Lung (tissue), 11 donors: ENCODE measurements at regions not wholly inside any gene's neighbourhood (a gene's known extent, or its start where the extent isn't known, plus 50 kb on each side); places are given as distances from the start of the nearest gene placed in this dataset.

Source experiments
- ATAC-seq: fragments of 200-7000 bp; cut with Tn5 transposase; one replicate; pipeline ENCODE4 v1.9.1; 2020; ENCODE audit warnings: moderate number of reproducible peaks; ENCODE audit not compliant: insufficient read depth, low FRiP score
- DNase-seq, 3 donors: peaks; one replicate each; pipeline ENCODE4 v3.0.0-alpha.2; 2013 to 2017
- H3K27ac ChIP-seq, 2 donors: one replicate each; pipeline ENCODE4 v1.5.1; 2013; ENCODE audit warnings: mild to moderate bottlenecking in 2 of 2, moderate library complexity in 2 of 2, control low read depth in 1 of 2, inconsistent platforms in 1 of 2, low read depth in 1 of 2, low read length in 1 of 2
- H3K27me3 ChIP-seq, 3 donors: one replicate each; pipeline ENCODE4 v1.5.1; 2013; ENCODE audit warnings: low read length in 2 of 3; ENCODE audit not compliant: control insufficient read depth in 3 of 3, insufficient read depth in 3 of 3
- H3K36me3 ChIP-seq, 4 donors: one replicate each; pipeline ENCODE4 v1.5.1; 2013; ENCODE audit warnings: low read length in 4 of 4, mild to moderate bottlenecking in 1 of 4, moderate library complexity in 1 of 4; ENCODE audit not compliant: control insufficient read depth in 4 of 4, insufficient read depth in 4 of 4
- H3K4me1 ChIP-seq, 5 donors: one replicate each; pipeline ENCODE4 v1.5.1; 2013; ENCODE audit warnings: low read length in 5 of 5, mild to moderate bottlenecking in 2 of 5, moderate library complexity in 1 of 5; ENCODE audit not compliant: control insufficient read depth in 5 of 5, insufficient read depth in 5 of 5
- H3K4me3 ChIP-seq: one replicate; pipeline ENCODE4 v1.5.1; 2013; ENCODE audit warnings: mild to moderate bottlenecking, control low read depth, moderate library complexity
- H3K9ac ChIP-seq, 2 donors: one replicate each; pipeline ENCODE4 v1.5.1; 2013; ENCODE audit warnings: low read length in 2 of 2, control low read depth in 1 of 2; ENCODE audit not compliant: insufficient read depth in 1 of 2
- H3K9me3 ChIP-seq, 4 donors: one replicate each; pipeline ENCODE4 v1.5.1; 2013; ENCODE audit warnings: low read length in 3 of 4, mild to moderate bottlenecking in 1 of 4, moderate library complexity in 1 of 4; ENCODE audit not compliant: control insufficient read depth in 4 of 4, insufficient read depth in 3 of 4
- CTCF ChIP-seq: IDR thresholded peaks from 2 replicates; pipeline ENCODE4 v1.5.1; 2012; ENCODE audit warnings: mild to moderate bottlenecking; ENCODE audit errors: control extremely low read depth, extremely low read depth
- WGBS, 2 donors: extraction: QIAGEN DNeasy Blood & Tissue Kit; methylation state at CpG; one replicate each; pipeline ENCODE4 v1.1.7; 2013; 5-methylcytosine and 5-hydroxymethylcytosine counted together
- donor health status: control.
- donor health status: control.
- donor health status: Bipolar disorder and iron deficiency.
- donor health status: healthy.
- donor health status: DM: yes; HTN: yes; CAD: no.

- H3K9ac ChIP-seq = no peak overlapping the region
- TF ChIP-seq CTCF = no peak
- ATAC-seq (no peak), DNase-seq (no peak)
- peaks cover 0 to 8% (median 3%) of the 10 kb centered on the region in 4 donors for H3K9me3 ChIP-seq
- H3K27me3 ChIP-seq = no peaks in the 10 kb centered on the region
- H3K4me1 ChIP-seq = no peaks in the 10 kb centered on the region
- no peak overlapping the region for H3K27ac ChIP-seq
- WGBS, 2 donors = 91 to 97% methylated on average over 1 of the region's 1 CpG
- no peak overlapping the region for H3K4me3 ChIP-seq
- no peaks in the 10 kb centered on the region for H3K36me3 ChIP-seq
Measured at GRCh38 chr4:177012918-177013545, 220.3 kb upstream of the VEGFC start.

GRCh38 chr4:177016541-177017141 is 223.9 kb upstream of the VEGFC start:
- Histone ChIP-seq H3K27me3 (no peaks in the 10 kb centered on the region), H3K4me3 (no peak overlapping the region), H3K36me3 (no peaks in the 10 kb centered on the region), H3K9me3 (peaks cover 0 to 8% (median 3%) of the 10 kb centered on the region in 4 donors), H3K4me1 (no peaks in the 10 kb centered on the region), H3K27ac (no peak overlapping the region), H3K9ac (no peak overlapping the region)
- 24 to 33% methylated on average over 1 of the region's 1 CpG for WGBS, 2 donors
- TF ChIP-seq CTCF = no peak
- no peak for DNase-seq
- no peak for ATAC-seq

GRCh38 chr4:177023951-177024350 is 231.2 kb upstream of the VEGFC start:
- Histone ChIP-seq H3K36me3 (no peaks in the 10 kb centered on the region), H3K9me3 (no peaks in the 10 kb centered on the region), H3K27ac (no peak overlapping the region), H3K27me3 (no peaks in the 10 kb centered on the region), H3K4me3 (no peak overlapping the region), H3K9ac (no peak overlapping the region), H3K4me1 (no peaks in the 10 kb centered on the region)
- WGBS, 2 donors = 79 to 90% methylated on average over 3 of the region's 3 CpGs
- TF ChIP-seq CTCF = no peak
- no peak for DNase-seq
- no peak for ATAC-seq

- H3K36me3 ChIP-seq = no peaks in the 10 kb centered on the region
- no peak for DNase-seq
- WGBS, 2 donors = 58 to 63% methylated on average over 1 of the region's 1 CpG
- no peak overlapping the region for H3K27ac ChIP-seq
- ATAC-seq = no peak
- no peak for TF ChIP-seq CTCF
- H3K4me1 ChIP-seq = no peaks in the 10 kb centered on the region
- H3K27me3 ChIP-seq = no peaks in the 10 kb centered on the region
- H3K9me3 ChIP-seq = no peaks in the 10 kb centered on the region
- H3K9ac ChIP-seq = no peak overlapping the region
- no peak overlapping the region for H3K4me3 ChIP-seq
Measured at GRCh38 chr4:177032341-177032740, 239.6 kb upstream of the VEGFC start.
